Skin epidermis (tissue), 12 donors: ENCODE measurements at regions not wholly inside any gene's neighbourhood (a gene's known extent, or its start where the extent isn't known, plus 50 kb on each side); places are given as distances from the start of the nearest gene placed in this dataset.
"Not testable (repeated sequence)": the region's sequence is repeated elsewhere in the genome, so short reads cannot be mapped to it uniquely, and the experiment has no call there.

Source experiments
- H3K27ac ChIP-seq, 21 experiments: fragments of 200-600 bp; sonication (generic) in 11 of 21; one replicate each; pipeline ENCODE4 v1.5.0; 2020; ENCODE audit warnings: mild to moderate bottlenecking in 3 of 21, inconsistent platforms in 2 of 21, moderate library complexity in 2 of 21
- H3K4me3 ChIP-seq, 7 experiments: fragments of 200-600 bp; sonication (generic) in 2 of 7; one replicate each; pipeline ENCODE4 v1.5.0; 2020; ENCODE audit warnings: inconsistent platforms in 2 of 7, mild to moderate bottlenecking in 2 of 7, moderate library complexity in 1 of 7

- not testable (repeated sequence) for H3K27ac ChIP-seq, H3K4me3 ChIP-seq
Observed at GRCh38 chr9:62918648-62919385, 1729.0 kb downstream of the SPATA31A7 start.

GRCh38 chr9:62931484-62931883 lies 1741.6 kb downstream of the SPATA31A7 start:
- not testable (repeated sequence) for H3K27ac ChIP-seq, H3K4me3 ChIP-seq

DNA sequence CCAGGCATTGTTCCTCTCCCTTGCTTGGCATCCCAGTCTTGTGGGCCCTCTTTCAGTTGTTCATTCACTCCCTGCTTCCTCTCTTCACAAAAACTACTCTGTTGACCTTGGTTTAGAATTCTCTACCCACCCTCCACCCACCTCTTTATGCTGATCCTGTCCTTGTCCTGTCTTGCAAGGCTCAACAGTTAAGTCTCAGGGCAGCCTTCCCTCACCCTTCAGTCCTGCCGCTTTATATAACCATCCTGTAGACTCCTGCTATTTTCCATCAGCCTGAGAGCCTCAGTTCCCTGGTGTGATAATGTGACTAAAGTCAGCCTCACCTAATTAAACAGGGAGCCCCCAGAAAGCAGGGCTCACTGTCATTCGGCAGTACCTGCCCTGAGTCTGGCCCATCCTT lies 1763.0 kb downstream of the SPATA31A7 start:
- not testable (repeated sequence) for H3K27ac ChIP-seq, H3K4me3 ChIP-seq
